ENCODE measurements at regions not wholly inside any gene's neighbourhood (a gene's known extent, or its start where the extent isn't known, plus 50 kb on each side); places are given as distances from the start of the nearest gene placed in this dataset.

DNA sequence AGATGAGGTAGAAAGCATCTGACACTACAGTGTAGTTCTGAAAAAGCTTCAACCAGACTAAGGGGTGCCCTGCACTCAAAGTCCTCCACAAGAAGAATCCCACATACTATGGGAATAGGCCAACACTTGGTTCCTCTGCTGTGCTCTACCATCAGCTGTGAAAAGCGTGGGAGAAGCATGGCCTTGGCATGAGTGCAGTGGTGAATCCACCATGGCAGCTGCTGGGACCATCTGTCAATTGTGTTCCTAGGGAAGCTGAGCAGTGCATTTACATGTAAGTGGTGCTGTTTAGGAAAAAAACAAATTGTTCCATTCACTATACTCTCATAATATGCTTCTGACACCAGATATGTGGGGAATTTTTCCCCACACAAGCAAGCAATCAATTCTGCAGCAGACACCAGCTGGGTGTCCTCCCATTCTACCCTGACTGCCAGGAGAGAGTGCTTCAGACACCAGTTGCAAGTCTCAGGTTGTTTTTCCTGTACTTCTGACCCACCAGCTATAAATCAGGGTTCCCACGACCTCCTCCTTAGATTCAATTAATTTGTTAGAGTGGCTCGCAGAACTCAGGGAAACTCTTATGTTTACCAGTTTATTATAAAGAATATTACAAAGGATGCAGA is 230.8 kb upstream of the CHRM3 start:
- TF ChIP-seq EZH2 (IDR thresholded peaks at IDR 0.05) (no peak), POLR2AphosphoS5 (IDR thresholded peaks at IDR 0.05; ENCODE audit: borderline replicate concordance, low read depth, low read length) (no peak)

Data from SK-N-MC (cell line).